Gastroesophageal sphincter (tissue), 3 donors: ENCODE measurements at regions not wholly inside any gene's neighbourhood (a gene's known extent, or its start where the extent isn't known, plus 50 kb on each side); places are given as distances from the start of the nearest gene placed in this dataset.

Experiments used
- EP300 ChIP-seq: sonication (generic); formaldehyde crosslinking; IDR thresholded peaks from one replicate; pipeline ENCODE4 v1.6.1; 2017; ENCODE audit warnings: antibody characterized with exemption, mild to moderate bottlenecking
- POLR2A ChIP-seq, 2 donors: fragments of 450-650 bp; IDR thresholded peaks; one replicate each; pipeline ENCODE4 v1.6.1; 2017; ENCODE audit warnings: antibody characterized with exemption in 2 of 2, mild to moderate bottlenecking in 2 of 2, moderate library complexity in 1 of 2
- POLR2AphosphoS5 ChIP-seq: sonication (generic); formaldehyde crosslinking; IDR thresholded peaks from one replicate; pipeline ENCODE4 v1.6.1; 2017; ENCODE audit warnings: antibody characterized with exemption
- TF ChIP-seq, protein P1 (sequence below), 4 experiments: fragments of 200-600 bp in 2 of 4; fragments of 450-650 bp in 2 of 4; sonication (generic) in 1 of 4; IDR thresholded peaks; one replicate each; pipeline ENCODE4 v1.5.1; 2017 to 2019; ENCODE audit warnings: antibody characterized with exemption in 4 of 4, mild to moderate bottlenecking in 2 of 4, moderate library complexity in 2 of 4

GRCh38 chr20:60240415-60240814, 282.2 kb downstream of the CDH26 start:
- TF ChIP-seq, protein P1, sequence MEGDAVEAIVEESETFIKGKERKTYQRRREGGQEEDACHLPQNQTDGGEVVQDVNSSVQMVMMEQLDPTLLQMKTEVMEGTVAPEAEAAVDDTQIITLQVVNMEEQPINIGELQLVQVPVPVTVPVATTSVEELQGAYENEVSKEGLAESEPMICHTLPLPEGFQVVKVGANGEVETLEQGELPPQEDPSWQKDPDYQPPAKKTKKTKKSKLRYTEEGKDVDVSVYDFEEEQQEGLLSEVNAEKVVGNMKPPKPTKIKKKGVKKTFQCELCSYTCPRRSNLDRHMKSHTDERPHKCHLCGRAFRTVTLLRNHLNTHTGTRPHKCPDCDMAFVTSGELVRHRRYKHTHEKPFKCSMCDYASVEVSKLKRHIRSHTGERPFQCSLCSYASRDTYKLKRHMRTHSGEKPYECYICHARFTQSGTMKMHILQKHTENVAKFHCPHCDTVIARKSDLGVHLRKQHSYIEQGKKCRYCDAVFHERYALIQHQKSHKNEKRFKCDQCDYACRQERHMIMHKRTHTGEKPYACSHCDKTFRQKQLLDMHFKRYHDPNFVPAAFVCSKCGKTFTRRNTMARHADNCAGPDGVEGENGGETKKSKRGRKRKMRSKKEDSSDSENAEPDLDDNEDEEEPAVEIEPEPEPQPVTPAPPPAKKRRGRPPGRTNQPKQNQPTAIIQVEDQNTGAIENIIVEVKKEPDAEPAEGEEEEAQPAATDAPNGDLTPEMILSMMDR (IDR thresholded peaks at IDR 0.05) = no peak
- no peak for TF ChIP-seq EP300
- TF ChIP-seq POLR2AphosphoS5 = no peak
- TF ChIP-seq POLR2A (IDR thresholded peaks at IDR 0.05) = no peak
